Epidermal melanocyte (primary cell): ENCODE measurements at regions not wholly inside any gene's neighbourhood (a gene's known extent, or its start where the extent isn't known, plus 50 kb on each side); places are given as distances from the start of the nearest gene placed in this dataset.
A peak's percentile ranks its signal among the peaks of the same experiment; 100 is the strongest.
"Not testable (repeated sequence)": the region's sequence is repeated elsewhere in the genome, so short reads cannot be mapped to it uniquely, and the experiment has no call there.

ENCODE experiments used
- DNase-seq: peaks from one replicate; pipeline ENCODE4 v3.0.0; 2011; ENCODE audit warnings: low spot score; ENCODE audit not compliant: insufficient read length

- DNase-seq, result no peak
Observed at GRCh38 chr3:88784925-88785324, 322.5 kb upstream of the EPHA3 start.

GRCh38 chr3:88785841-88786240, 321.6 kb upstream of the EPHA3 start:
- no peak for DNase-seq

- DNase-seq, result no peak
Observed at GRCh38 chr3:88795503-88795902, 311.9 kb upstream of the EPHA3 start.

- peak; percentile 21 for DNase-seq
Observed at GRCh38 chr3:88807491-88808105, 299.8 kb upstream of the EPHA3 start.

- no peak for DNase-seq
Observed at GRCh38 chr3:88809993-88810392, 297.4 kb upstream of the EPHA3 start.

GRCh38 chr3:88810455-88810854, 297.0 kb upstream of the EPHA3 start:
- no peak for DNase-seq

- no peak for DNase-seq
Observed at GRCh38 chr3:88811096-88811495, 296.3 kb upstream of the EPHA3 start.

GRCh38 chr3:88812576-88812975, 294.8 kb upstream of the EPHA3 start:
- DNase-seq, result no peak

- DNase-seq, result no peak
Observed at GRCh38 chr3:88816445-88816844, 291.0 kb upstream of the EPHA3 start.

GRCh38 chr3:88824666-88825564, 282.5 kb upstream of the EPHA3 start:
- no peak for DNase-seq

GRCh38 chr3:88828466-88828865, 279.0 kb upstream of the EPHA3 start:
- DNase-seq, result no peak

- DNase-seq, result no peak
Observed at GRCh38 chr3:88852606-88853005, 254.8 kb upstream of the EPHA3 start.

GRCh38 chr3:88863196-88863595, 244.2 kb upstream of the EPHA3 start:
- no peak for DNase-seq

GRCh38 chr3:88876724-88877123, 230.7 kb upstream of the EPHA3 start:
- no peak for DNase-seq

- DNase-seq, result no peak
Observed at GRCh38 chr3:88879905-88880304, 227.5 kb upstream of the EPHA3 start.

- no peak for DNase-seq
Observed at GRCh38 chr3:88882121-88882520, 225.3 kb upstream of the EPHA3 start.

- not testable (repeated sequence) for DNase-seq
Observed at GRCh38 chr3:88886624-88887023, 220.8 kb upstream of the EPHA3 start.

GRCh38 chr3:88896026-88896425, 211.4 kb upstream of the EPHA3 start:
- no peak for DNase-seq

- DNase-seq, result no peak
Observed at GRCh38 chr3:88912294-88912877, 195.0 kb upstream of the EPHA3 start.

- DNase-seq, result no peak
Observed at GRCh38 chr3:88918841-88919240, 188.6 kb upstream of the EPHA3 start.

GRCh38 chr3:88921986-88922385, 185.4 kb upstream of the EPHA3 start:
- DNase-seq, result peak; percentile 49

GRCh38 chr3:88926221-88926620, 181.2 kb upstream of the EPHA3 start:
- no peak for DNase-seq
